ENCODE measurements at regions not wholly inside any gene's neighbourhood (a gene's known extent, or its start where the extent isn't known, plus 50 kb on each side); places are given as distances from the start of the nearest gene placed in this dataset.

DNA sequence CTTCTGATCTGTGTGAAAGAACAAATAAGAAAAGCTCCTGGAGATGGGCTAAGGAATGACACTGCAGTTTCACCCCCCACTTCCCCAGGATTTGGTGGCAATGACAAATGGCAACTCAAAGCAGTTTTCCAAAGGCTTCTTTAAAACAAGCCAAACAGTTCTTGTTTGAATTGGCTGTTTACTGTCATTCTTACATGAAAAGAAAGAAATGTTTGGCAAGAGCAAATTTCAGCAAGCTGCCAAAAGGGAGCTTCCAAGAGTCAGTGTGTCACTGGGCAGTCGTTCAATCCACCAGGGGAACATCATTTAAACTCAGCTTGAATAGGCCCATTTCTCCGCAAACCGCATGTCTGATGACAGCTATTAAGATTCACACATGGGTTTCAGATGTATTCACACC lies 119.0 kb upstream of the RHOBTB1 start:
- DNase-seq (ENCODE audit: low spot score) = no peak
- H3K4me3 ChIP-seq (ENCODE audit: low read depth, low read length, poor library complexity, severe bottlenecking) = no peak overlapping the region
- POLR2A ChIA-PET (ENCODE audit: low non-redundant PET) = no interaction called here
- no peaks in the 10 kb centered on the region for H3K27me3 ChIP-seq (replicated peaks; ENCODE audit: insufficient read depth, low read depth, low read length, poor library complexity)
- no peaks in the 10 kb centered on the region for H3K36me3 ChIP-seq (ENCODE audit: insufficient read depth, low read length, poor library complexity, severe bottlenecking)
- intact Hi-C loops (cut with micrococcal nuclease; ENCODE audit: unreplicated experiment) = no loop called here
- BruUV-seq (replicated peaks) = no TSS peak
- no peaks in the 10 kb centered on the region for H3K4me1 ChIP-seq (ENCODE audit: insufficient read depth, low read length, poor library complexity, severe bottlenecking)
- H3K9me3 ChIP-seq (ENCODE audit: low read depth, low read length, poor library complexity, severe bottlenecking) = no peaks in the 10 kb centered on the region
- no peak overlapping the region for H3K27ac ChIP-seq (ENCODE audit: low read depth, low read length, poor library complexity, severe bottlenecking)
- CTCF ChIA-PET = no interaction called here
- TF ChIP-seq, protein P1, sequence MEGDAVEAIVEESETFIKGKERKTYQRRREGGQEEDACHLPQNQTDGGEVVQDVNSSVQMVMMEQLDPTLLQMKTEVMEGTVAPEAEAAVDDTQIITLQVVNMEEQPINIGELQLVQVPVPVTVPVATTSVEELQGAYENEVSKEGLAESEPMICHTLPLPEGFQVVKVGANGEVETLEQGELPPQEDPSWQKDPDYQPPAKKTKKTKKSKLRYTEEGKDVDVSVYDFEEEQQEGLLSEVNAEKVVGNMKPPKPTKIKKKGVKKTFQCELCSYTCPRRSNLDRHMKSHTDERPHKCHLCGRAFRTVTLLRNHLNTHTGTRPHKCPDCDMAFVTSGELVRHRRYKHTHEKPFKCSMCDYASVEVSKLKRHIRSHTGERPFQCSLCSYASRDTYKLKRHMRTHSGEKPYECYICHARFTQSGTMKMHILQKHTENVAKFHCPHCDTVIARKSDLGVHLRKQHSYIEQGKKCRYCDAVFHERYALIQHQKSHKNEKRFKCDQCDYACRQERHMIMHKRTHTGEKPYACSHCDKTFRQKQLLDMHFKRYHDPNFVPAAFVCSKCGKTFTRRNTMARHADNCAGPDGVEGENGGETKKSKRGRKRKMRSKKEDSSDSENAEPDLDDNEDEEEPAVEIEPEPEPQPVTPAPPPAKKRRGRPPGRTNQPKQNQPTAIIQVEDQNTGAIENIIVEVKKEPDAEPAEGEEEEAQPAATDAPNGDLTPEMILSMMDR (conservative IDR thresholded peaks at IDR 0.05; ENCODE audit: low read depth, low read length) = no peak
- TF ChIP-seq EZH2 (IDR thresholded peaks at IDR 0.05; ENCODE audit: borderline replicate concordance, low read depth, low read length, poor library complexity, severe bottlenecking) = no peak

DNA sequence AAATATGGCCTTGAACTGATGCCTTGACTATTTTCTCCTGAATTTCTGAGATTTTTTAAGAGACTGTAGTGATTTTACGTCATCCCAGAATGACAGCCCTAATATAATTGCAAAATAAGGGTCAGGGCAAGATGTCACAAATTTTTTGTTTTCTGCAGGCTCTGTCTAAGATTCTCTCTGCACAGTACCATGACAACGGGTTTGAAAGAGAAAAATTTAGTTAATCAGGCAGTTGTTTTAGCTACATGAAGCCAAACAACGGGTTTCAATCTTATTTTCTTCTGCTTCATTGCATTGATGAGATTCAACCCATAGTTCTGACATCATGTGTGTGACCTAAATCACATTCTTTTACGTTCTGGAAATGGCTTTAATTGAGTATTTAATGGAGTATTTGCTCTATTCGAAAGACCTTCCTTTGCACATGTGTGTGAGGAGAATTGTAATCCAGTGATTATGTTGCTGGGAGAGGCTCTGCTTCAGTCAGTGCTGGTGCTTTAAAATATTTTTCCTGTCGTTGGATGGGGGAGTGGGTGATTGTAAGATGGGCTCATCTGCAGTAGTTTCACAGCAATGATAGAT lies 118.0 kb upstream of the RHOBTB1 start:
- Histone ChIP-seq H3K9me3 (ENCODE audit: low read depth, low read length, poor library complexity, severe bottlenecking) (no peaks in the 10 kb centered on the region), H3K4me1 (ENCODE audit: insufficient read depth, low read length, poor library complexity, severe bottlenecking) (no peaks in the 10 kb centered on the region), H3K27me3 (replicated peaks; ENCODE audit: insufficient read depth, low read depth, low read length, poor library complexity) (no peaks in the 10 kb centered on the region), H3K27ac (ENCODE audit: low read depth, low read length, poor library complexity, severe bottlenecking) (no peak overlapping the region), H3K4me3 (ENCODE audit: low read depth, low read length, poor library complexity, severe bottlenecking) (no peak overlapping the region), H3K36me3 (ENCODE audit: insufficient read depth, low read length, poor library complexity, severe bottlenecking) (no peaks in the 10 kb centered on the region)
- BruUV-seq (replicated peaks) = no TSS peak
- no peak for TF ChIP-seq EZH2 (IDR thresholded peaks at IDR 0.05; ENCODE audit: borderline replicate concordance, low read depth, low read length, poor library complexity, severe bottlenecking)
- TF ChIP-seq, protein P1 (conservative IDR thresholded peaks at IDR 0.05; ENCODE audit: low read depth, low read length) = no peak
- intact Hi-C loops (cut with micrococcal nuclease; ENCODE audit: unreplicated experiment) = no loop called here
- ChIA-PET POLR2A (ENCODE audit: low non-redundant PET) (no interaction called here), CTCF (no interaction called here)
- no peak for DNase-seq (ENCODE audit: low spot score)

- no TSS peak for BruUV-seq (replicated peaks)
- TF ChIP-seq, protein P1 (conservative IDR thresholded peaks at IDR 0.05; ENCODE audit: low read depth, low read length) = no peak
- TF ChIP-seq EZH2 (IDR thresholded peaks at IDR 0.05; ENCODE audit: borderline replicate concordance, low read depth, low read length, poor library complexity, severe bottlenecking) = no peak
- Histone ChIP-seq H3K36me3 (ENCODE audit: insufficient read depth, low read length, poor library complexity, severe bottlenecking) (no peaks in the 10 kb centered on the region), H3K4me3 (ENCODE audit: low read depth, low read length, poor library complexity, severe bottlenecking) (no peak overlapping the region), H3K9me3 (ENCODE audit: low read depth, low read length, poor library complexity, severe bottlenecking) (no peaks in the 10 kb centered on the region), H3K27ac (ENCODE audit: low read depth, low read length, poor library complexity, severe bottlenecking) (no peak overlapping the region), H3K27me3 (replicated peaks; ENCODE audit: insufficient read depth, low read depth, low read length, poor library complexity) (no peaks in the 10 kb centered on the region), H3K4me1 (ENCODE audit: insufficient read depth, low read length, poor library complexity, severe bottlenecking) (no peaks in the 10 kb centered on the region)
- no peak for DNase-seq (ENCODE audit: low spot score)
- ChIA-PET CTCF (no interaction called here), POLR2A (ENCODE audit: low non-redundant PET) (interaction anchor here (0.7 kb wide), 1 partner anchor 347 kb away, joined by 14 read pairs; no protein-coding TSS in a partner anchor)
- intact Hi-C loops (cut with micrococcal nuclease; ENCODE audit: unreplicated experiment) = no loop called here
Observed at GRCh38 chr10:61059636-61060035, 115.7 kb upstream of the RHOBTB1 start.
